ENCODE measurements at regions not wholly inside any gene's neighbourhood (a gene's known extent, or its start where the extent isn't known, plus 50 kb on each side); places are given as distances from the start of the nearest gene placed in this dataset.

- Histone ChIP-seq H3K27me3 (ENCODE audit: control insufficient read depth, low read length) (peaks cover 5% of the 10 kb centered on the region; the same call in 1 of the 2 replicates), H3K4me2 (ENCODE audit: low read length) (no peak overlapping the region), H3K27ac (ENCODE audit: low read depth, low read length) (no peak overlapping the region), H3F3A (ENCODE audit: control insufficient read depth, insufficient read depth) (no peaks in the 10 kb centered on the region), H3K36me3 (ENCODE audit: control insufficient read depth, low read length) (no peaks in the 10 kb centered on the region), H3K4me1 (ENCODE audit: control insufficient read depth, low read length) (no peaks in the 10 kb centered on the region), H3K79me2 (ENCODE audit: control insufficient read depth, low read length) (no peaks in the 10 kb centered on the region), H4K20me1 (ENCODE audit: control insufficient read depth, insufficient read depth, low read depth, low read length) (no peaks in the 10 kb centered on the region), H3K9me2 (replicated peaks; ENCODE audit: control insufficient read depth, low read length) (no peaks in the 10 kb centered on the region), H3K9me3 (ENCODE audit: control insufficient read depth, insufficient read depth, low read length) (no peaks in the 10 kb centered on the region), H3K4me3 (ENCODE audit: low read length) (no peak overlapping the region)
- TF ChIP-seq CTCF (IDR thresholded peaks at IDR 0.05; ENCODE audit: low read depth, low read length, poor library complexity, severe bottlenecking) (no peak), EZH2phosphoT487 (IDR thresholded peaks at IDR 0.05; ENCODE audit: borderline replicate concordance, low read length) (no peak)
Measured at GRCh38 chr16:59039066-59039720, 305.1 kb upstream of the GOT2 start.

GRCh38 chr16:59030923-59031485 is 296.9 kb upstream of the GOT2 start:
- H3K27me3 ChIP-seq (ENCODE audit: control insufficient read depth, low read length): no peaks in the 10 kb centered on the region
- no peaks in the 10 kb centered on the region for H3K79me2 ChIP-seq (ENCODE audit: control insufficient read depth, low read length)
- no peaks in the 10 kb centered on the region for H3F3A ChIP-seq (ENCODE audit: control insufficient read depth, insufficient read depth)
- no peaks in the 10 kb centered on the region for H3K9me3 ChIP-seq (ENCODE audit: control insufficient read depth, insufficient read depth, low read length)
- H3K4me1 ChIP-seq (ENCODE audit: control insufficient read depth, low read length): no peaks in the 10 kb centered on the region
- TF ChIP-seq CTCF (IDR thresholded peaks at IDR 0.05; ENCODE audit: low read depth, low read length, poor library complexity, severe bottlenecking) (no peak), EZH2phosphoT487 (IDR thresholded peaks at IDR 0.05; ENCODE audit: borderline replicate concordance, low read length) (no peak)
- H3K4me3 ChIP-seq (ENCODE audit: low read length): no peak overlapping the region
- H3K27ac ChIP-seq (ENCODE audit: low read depth, low read length): no peak overlapping the region
- H3K9me2 ChIP-seq (replicated peaks; ENCODE audit: control insufficient read depth, low read length): no peaks in the 10 kb centered on the region
- H4K20me1 ChIP-seq (ENCODE audit: control insufficient read depth, insufficient read depth, low read depth, low read length): no peaks in the 10 kb centered on the region
- no peaks in the 10 kb centered on the region for H3K36me3 ChIP-seq (ENCODE audit: control insufficient read depth, low read length)
- H3K4me2 ChIP-seq (ENCODE audit: low read length): no peak overlapping the region

GRCh38 chr16:59021751-59022150 is 287.6 kb upstream of the GOT2 start:
- H4K20me1 ChIP-seq (ENCODE audit: control insufficient read depth, insufficient read depth, low read depth, low read length): no peaks in the 10 kb centered on the region
- no peak overlapping the region for H3K4me3 ChIP-seq (ENCODE audit: low read length)
- H3K27ac ChIP-seq (ENCODE audit: low read depth, low read length): no peak overlapping the region
- H3K4me1 ChIP-seq (ENCODE audit: control insufficient read depth, low read length): no peaks in the 10 kb centered on the region
- H3K4me2 ChIP-seq (ENCODE audit: low read length): no peak overlapping the region
- H3K79me2 ChIP-seq (ENCODE audit: control insufficient read depth, low read length): no peaks in the 10 kb centered on the region
- no peaks in the 10 kb centered on the region for H3K9me3 ChIP-seq (ENCODE audit: control insufficient read depth, insufficient read depth, low read length)
- H3K36me3 ChIP-seq (ENCODE audit: control insufficient read depth, low read length): no peaks in the 10 kb centered on the region
- no peaks in the 10 kb centered on the region for H3F3A ChIP-seq (ENCODE audit: control insufficient read depth, insufficient read depth)
- H3K9me2 ChIP-seq (replicated peaks; ENCODE audit: control insufficient read depth, low read length): no peaks in the 10 kb centered on the region
- no peak for TF ChIP-seq CTCF (IDR thresholded peaks at IDR 0.05; ENCODE audit: low read depth, low read length, poor library complexity, severe bottlenecking)
- no peaks in the 10 kb centered on the region for H3K27me3 ChIP-seq (ENCODE audit: control insufficient read depth, low read length)

Data from DOHH2 (cell line).